Suprapubic skin (tissue), 4 donors: ENCODE measurements at regions not wholly inside any gene's neighbourhood (a gene's known extent, or its start where the extent isn't known, plus 50 kb on each side); places are given as distances from the start of the nearest gene placed in this dataset.

Source experiments
- CTCF ChIP-seq, 2 donors: fragments of 200-600 bp in 1 of 2; fragments of 450-650 bp in 1 of 2; sonication (generic) in 1 of 2; IDR thresholded peaks; one replicate each; pipeline ENCODE4 v1.5.1; 2016 to 2019; ENCODE audit warnings: antibody characterized with exemption in 2 of 2, mild to moderate bottlenecking in 1 of 2, moderate library complexity in 1 of 2
- EP300 ChIP-seq: sonication (generic); formaldehyde crosslinking; IDR thresholded peaks from one replicate; pipeline ENCODE4 v1.6.1; 2017; ENCODE audit warnings: antibody characterized with exemption
- POLR2A ChIP-seq, 2 donors: fragments of 450-650 bp; IDR thresholded peaks; one replicate each; pipeline ENCODE4 v1.6.1; 2017; ENCODE audit warnings: antibody characterized with exemption in 2 of 2, mild to moderate bottlenecking in 2 of 2, moderate library complexity in 2 of 2
- POLR2AphosphoS5 ChIP-seq, 3 donors: sonication (generic); formaldehyde crosslinking; IDR thresholded peaks; one replicate each; pipeline ENCODE4 v1.6.1; 2017; ENCODE audit warnings: antibody characterized with exemption in 3 of 3

DNA sequence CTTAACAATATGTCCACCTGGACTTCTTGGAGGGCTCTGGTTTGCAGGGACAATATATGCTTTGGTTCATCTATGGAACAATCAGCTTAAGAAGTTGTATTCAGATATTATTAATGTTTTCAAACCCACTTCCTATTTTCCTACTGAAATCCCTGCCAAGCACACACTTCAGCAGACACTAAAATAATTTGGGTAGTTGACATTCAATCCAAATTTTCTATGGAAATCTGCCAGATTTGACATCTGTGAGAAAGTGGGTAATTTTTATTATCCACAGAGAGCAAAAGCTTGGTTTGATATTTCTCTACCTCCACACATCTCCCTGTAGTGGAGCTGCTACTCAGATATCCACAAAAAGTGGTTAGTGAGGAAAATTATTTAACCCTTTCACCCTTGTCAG lies 378.8 kb upstream of the SOX5 start:
- TF ChIP-seq CTCF (IDR thresholded peaks at IDR 0.05) (no peak), POLR2AphosphoS5 (IDR thresholded peaks at IDR 0.05) (no peak), POLR2A (IDR thresholded peaks at IDR 0.05) (no peak), EP300 (no peak)
